Transverse colon (tissue), 4 donors: ENCODE measurements at regions not wholly inside any gene's neighbourhood (a gene's known extent, or its start where the extent isn't known, plus 50 kb on each side); places are given as distances from the start of the nearest gene placed in this dataset.

ENCODE experiments used
- DNase-seq: peaks from one replicate; pipeline ENCODE4 v3.0.0-alpha.2; 2019
- H3K27ac ChIP-seq, 4 donors: fragments of 200-600 bp; sonication (generic); 2 replicates each; pipeline ENCODE4 v1.5.1; 2016 to 2018; ENCODE audit warnings: inconsistent platforms in 4 of 4
- H3K27me3 ChIP-seq: fragments of 200-600 bp; sonication (generic); 2 replicates; pipeline ENCODE4 v1.5.1; 2017; ENCODE audit warnings: inconsistent platforms
- H3K36me3 ChIP-seq, 4 donors: fragments of 200-600 bp; sonication (generic); 2 replicates each; pipeline ENCODE4 v1.5.1; 2017 to 2019; ENCODE audit warnings: inconsistent platforms in 4 of 4
- H3K4me1 ChIP-seq, 4 donors: fragments of 200-600 bp; sonication (generic); 2 replicates each; pipeline ENCODE4 v1.5.1; 2017 to 2020; ENCODE audit warnings: inconsistent platforms in 4 of 4
- H3K4me3 ChIP-seq, 4 donors: fragments of 200-600 bp; sonication (generic); 1 replicate in 1 of 4; 2 replicates in 3 of 4; pipeline versions ENCODE4 v1.5.1 to v1.6.1; 2017 to 2019; ENCODE audit warnings: inconsistent platforms in 4 of 4
- H3K9me3 ChIP-seq, 2 donors: fragments of 200-600 bp; sonication (generic); 2 replicates each; pipeline ENCODE4 v1.5.1; 2017 to 2019; ENCODE audit warnings: inconsistent platforms in 2 of 2
- EP300 ChIP-seq: sonication (generic); formaldehyde crosslinking; IDR thresholded peaks from one replicate; pipeline ENCODE4 v1.6.1; 2017; ENCODE audit warnings: antibody characterized with exemption, low read depth
- POLR2A ChIP-seq: fragments of 450-650 bp; IDR thresholded peaks from one replicate; pipeline ENCODE4 v1.6.1; 2016; ENCODE audit warnings: antibody characterized with exemption, mild to moderate bottlenecking, moderate library complexity
- POLR2AphosphoS5 ChIP-seq, 3 donors: sonication (generic); formaldehyde crosslinking; IDR thresholded peaks; one replicate each; pipeline ENCODE4 v1.6.1; 2016; ENCODE audit warnings: antibody characterized with exemption in 3 of 3
- WGBS, 2 donors: methylation state at CpG; one replicate each; pipeline ENCODE4 v1.1.5; 2018; ENCODE audit warnings: low coverage in 1 of 2; 5-methylcytosine and 5-hydroxymethylcytosine counted together
- in situ Hi-C, 4 donors: fragments of 200-750 bp; cut with MboI; loops; one replicate each; pipeline versions ENCODE4 v1.15.0 to v1.15.1; 2017; ENCODE audit warnings: low sequenced_read_pairs in 3 of 4, low pct_ligation_motif_present in 1 of 4, low pct_unique_long_range_greater_than_20kb in 1 of 4
- intact Hi-C: fragments of 100-400 bp; cut with DNase I; formaldehyde crosslinking; loops from one replicate; pipeline ENCODE4 v1.15.1; 2023; ENCODE audit warnings: low total_unique reads
- TF ChIP-seq, protein P1 (sequence below), 5 experiments: fragments of 200-600 bp in 3 of 5; fragments of 450-650 bp in 2 of 5; sonication (generic) in 3 of 5; IDR thresholded peaks; 1 replicate in 2 of 5; 2 replicates in 3 of 5; pipeline ENCODE4 v1.5.1; 2016 to 2017; ENCODE audit warnings: antibody characterized with exemption in 5 of 5, inconsistent platforms in 3 of 5, mild to moderate bottlenecking in 2 of 5, moderate library complexity in 1 of 5

DNA sequence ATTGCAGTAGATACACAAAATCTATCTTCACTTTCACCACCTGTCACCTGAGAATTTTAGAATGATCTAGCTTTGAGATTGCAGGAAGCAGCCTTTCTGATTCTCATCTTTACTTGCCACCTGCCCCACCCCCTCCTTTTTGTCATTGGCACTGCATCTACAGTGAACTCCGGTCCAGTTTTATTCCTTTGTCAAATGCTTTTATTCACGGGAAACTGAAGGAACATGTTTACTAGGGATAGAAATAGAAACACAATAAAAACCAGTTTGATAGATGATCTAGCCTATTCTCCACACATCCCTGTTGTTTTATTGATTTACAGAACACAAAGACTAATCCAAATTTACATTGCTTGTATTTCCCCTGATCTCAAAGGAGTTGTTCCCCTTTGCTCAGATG is 471.7 kb upstream of the STXBP6 start:
- H3K36me3 ChIP-seq, result no peaks in the 10 kb centered on the region
- H3K9me3 ChIP-seq, result no peaks in the 10 kb centered on the region
- H3K4me3 ChIP-seq, result no peak overlapping the region
- in situ Hi-C loops, result no loop called here
- 43 to 44% methylated on average over 2 of the region's 2 CpGs for WGBS, 2 donors
- H3K27ac ChIP-seq, result no peak overlapping the region
- TF ChIP-seq, protein P1, sequence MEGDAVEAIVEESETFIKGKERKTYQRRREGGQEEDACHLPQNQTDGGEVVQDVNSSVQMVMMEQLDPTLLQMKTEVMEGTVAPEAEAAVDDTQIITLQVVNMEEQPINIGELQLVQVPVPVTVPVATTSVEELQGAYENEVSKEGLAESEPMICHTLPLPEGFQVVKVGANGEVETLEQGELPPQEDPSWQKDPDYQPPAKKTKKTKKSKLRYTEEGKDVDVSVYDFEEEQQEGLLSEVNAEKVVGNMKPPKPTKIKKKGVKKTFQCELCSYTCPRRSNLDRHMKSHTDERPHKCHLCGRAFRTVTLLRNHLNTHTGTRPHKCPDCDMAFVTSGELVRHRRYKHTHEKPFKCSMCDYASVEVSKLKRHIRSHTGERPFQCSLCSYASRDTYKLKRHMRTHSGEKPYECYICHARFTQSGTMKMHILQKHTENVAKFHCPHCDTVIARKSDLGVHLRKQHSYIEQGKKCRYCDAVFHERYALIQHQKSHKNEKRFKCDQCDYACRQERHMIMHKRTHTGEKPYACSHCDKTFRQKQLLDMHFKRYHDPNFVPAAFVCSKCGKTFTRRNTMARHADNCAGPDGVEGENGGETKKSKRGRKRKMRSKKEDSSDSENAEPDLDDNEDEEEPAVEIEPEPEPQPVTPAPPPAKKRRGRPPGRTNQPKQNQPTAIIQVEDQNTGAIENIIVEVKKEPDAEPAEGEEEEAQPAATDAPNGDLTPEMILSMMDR (IDR thresholded peaks at IDR 0.05), result no peak
- no peak for TF ChIP-seq EP300
- TF ChIP-seq POLR2A, result no peak
- no peak for TF ChIP-seq POLR2AphosphoS5 (IDR thresholded peaks at IDR 0.05)
- H3K27me3 ChIP-seq, result no peaks in the 10 kb centered on the region
- no peaks in the 10 kb centered on the region for H3K4me1 ChIP-seq
- no peak for DNase-seq
- intact Hi-C loops, result no loop called here

DNA sequence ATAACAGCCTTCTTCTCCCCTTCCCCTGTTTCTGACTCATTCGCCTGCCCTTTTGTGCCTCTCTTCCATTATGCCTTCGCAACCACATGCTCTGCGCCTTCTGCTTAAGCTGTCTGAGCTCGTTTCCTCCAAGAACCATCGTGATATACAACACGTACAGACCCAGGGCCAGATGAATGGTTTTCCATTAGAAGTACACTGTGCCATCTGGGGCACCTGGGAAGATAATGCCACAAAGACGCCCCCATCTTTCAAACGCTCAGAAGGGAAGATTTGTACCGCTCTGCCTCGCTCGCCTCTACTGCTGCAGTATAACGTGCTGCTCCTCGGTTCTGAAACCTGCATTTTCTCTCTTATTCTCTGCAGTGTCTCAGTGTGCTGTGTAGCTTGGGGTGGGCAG is 470.9 kb upstream of the STXBP6 start:
- no peak for DNase-seq
- Histone ChIP-seq H3K4me1 (no peaks in the 10 kb centered on the region), H3K27me3 (no peaks in the 10 kb centered on the region), H3K9me3 (no peaks in the 10 kb centered on the region), H3K27ac (no peak overlapping the region), H3K36me3 (no peaks in the 10 kb centered on the region), H3K4me3 (no peak overlapping the region)
- WGBS, 2 donors, result 91 to 92% methylated on average over 12 to 13 of the region's 13 CpGs
- TF ChIP-seq POLR2AphosphoS5 (IDR thresholded peaks at IDR 0.05), result no peak
- TF ChIP-seq EP300, result no peak
- TF ChIP-seq, protein P1 (IDR thresholded peaks at IDR 0.05), result no peak
- TF ChIP-seq POLR2A, result no peak
- in situ Hi-C loops, result no loop called here
- intact Hi-C loops, result no loop called here

DNA sequence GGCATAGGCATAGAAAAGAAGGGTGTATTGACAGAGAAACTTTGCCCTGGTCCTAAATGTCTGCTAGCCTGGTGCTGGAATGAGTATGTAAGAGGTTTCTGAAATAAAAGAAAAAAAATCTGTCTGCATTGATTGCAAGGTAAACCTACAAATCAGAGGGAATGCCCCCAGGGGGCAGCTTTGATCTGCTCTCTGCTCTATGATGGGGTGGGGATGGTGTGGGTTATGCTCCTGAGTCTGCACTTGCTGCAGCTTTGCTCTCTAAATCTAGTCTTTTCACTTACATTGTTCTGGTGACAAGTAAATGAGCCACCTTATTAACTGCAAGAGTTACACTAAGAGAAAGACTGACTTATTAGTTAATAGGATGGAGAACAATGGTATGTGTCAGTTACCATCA is 468.4 kb upstream of the STXBP6 start:
- DNase-seq, result no peak
- H3K36me3 ChIP-seq, result no peaks in the 10 kb centered on the region
- intact Hi-C loops, result no loop called here
- in situ Hi-C loops, result no loop called here
- no peaks in the 10 kb centered on the region for H3K27me3 ChIP-seq
- TF ChIP-seq, protein P1 (IDR thresholded peaks at IDR 0.05), result no peak
- TF ChIP-seq EP300 (no peak), POLR2A (no peak), POLR2AphosphoS5 (IDR thresholded peaks at IDR 0.05) (no peak)
- no peak overlapping the region for H3K4me3 ChIP-seq
- no peaks in the 10 kb centered on the region for H3K4me1 ChIP-seq
- no peak overlapping the region for H3K27ac ChIP-seq
- no peaks in the 10 kb centered on the region for H3K9me3 ChIP-seq

DNA sequence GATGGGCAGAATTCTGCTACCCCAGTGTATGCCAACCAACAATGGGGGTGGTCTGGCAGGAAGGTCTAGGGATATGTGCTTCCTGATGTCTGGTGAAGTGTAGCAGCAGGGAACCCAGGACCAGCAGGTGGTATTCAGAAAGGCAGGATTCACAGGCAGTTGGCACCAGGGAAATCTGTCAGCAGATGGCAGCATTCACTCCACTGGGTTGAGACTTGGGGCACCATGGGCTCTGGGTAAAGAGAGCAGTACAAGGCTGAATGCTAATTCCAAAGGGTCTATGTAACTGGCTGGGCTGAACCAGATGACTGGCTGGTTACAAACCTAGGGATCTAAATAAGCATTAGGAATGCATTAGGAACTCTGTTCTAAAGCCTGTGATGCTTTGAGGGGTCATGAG is 466.9 kb upstream of the STXBP6 start:
- Histone ChIP-seq H3K4me1 (no peaks in the 10 kb centered on the region), H3K27me3 (no peaks in the 10 kb centered on the region), H3K4me3 (no peak overlapping the region), H3K27ac (no peak overlapping the region), H3K9me3 (no peaks in the 10 kb centered on the region), H3K36me3 (no peaks in the 10 kb centered on the region)
- TF ChIP-seq, protein P1 (IDR thresholded peaks at IDR 0.05), result no peak
- no peak for TF ChIP-seq EP300
- no peak for TF ChIP-seq POLR2AphosphoS5 (IDR thresholded peaks at IDR 0.05)
- TF ChIP-seq POLR2A, result no peak
- DNase-seq, result no peak
- in situ Hi-C loops (no loop called here), intact Hi-C loops (no loop called here)
